H9 (cell line): ENCODE measurements at regions not wholly inside any gene's neighbourhood (a gene's known extent, or its start where the extent isn't known, plus 50 kb on each side); places are given as distances from the start of the nearest gene placed in this dataset.

Experiments
- DNase-seq: peaks from one replicate; pipeline ENCODE4 v3.0.0-alpha.2; 2017
- H2AFZ ChIP-seq: one replicate; pipeline ENCODE4 v1.6.1; 2013; ENCODE audit warnings: mild to moderate bottlenecking, low read length, control low read depth, moderate library complexity
- H2AK5ac ChIP-seq: 2 replicates; pipeline ENCODE4 v1.6.1; 2013; ENCODE audit warnings: low read length, control low read depth, mixed read lengths; ENCODE audit not compliant: insufficient read length
- H2BK120ac ChIP-seq: one replicate; pipeline ENCODE4 v1.6.1; 2013; ENCODE audit warnings: low read depth, mild to moderate bottlenecking, low read length, control low read depth, inconsistent platforms; ENCODE audit not compliant: poor library complexity, severe bottlenecking
- H2BK12ac ChIP-seq: 2 replicates; pipeline ENCODE4 v1.6.1; 2013; ENCODE audit warnings: low read length, control low read depth, mixed read lengths, low read depth; ENCODE audit not compliant: insufficient read length
- H2BK15ac ChIP-seq: 2 replicates; pipeline ENCODE4 v1.6.1; 2013; ENCODE audit warnings: low read depth, low read length, control low read depth
- H2BK20ac ChIP-seq: one replicate; pipeline ENCODE4 v1.6.1; 2013; ENCODE audit warnings: low read depth, mild to moderate bottlenecking, low read length, control low read depth, inconsistent platforms; ENCODE audit not compliant: poor library complexity, severe bottlenecking
- H2BK5ac ChIP-seq: 2 replicates; pipeline ENCODE4 v1.6.1; 2013; ENCODE audit warnings: low read length, control low read depth, mixed read lengths; ENCODE audit not compliant: insufficient read length
- H3K14ac ChIP-seq: 2 replicates; pipeline ENCODE4 v1.6.1; 2013; ENCODE audit warnings: low read length, control low read depth; ENCODE audit not compliant: insufficient read depth
- H3K18ac ChIP-seq: 2 replicates; pipeline ENCODE4 v1.6.1; 2013; ENCODE audit warnings: low read depth, mild to moderate bottlenecking, mixed read lengths, low read length, control low read depth; ENCODE audit not compliant: insufficient read length
- H3K23ac ChIP-seq: 2 replicates; pipeline ENCODE4 v1.6.1; 2013; ENCODE audit warnings: low read length, control low read depth, mixed read lengths, low read depth; ENCODE audit not compliant: insufficient read length
- H3K23me2 ChIP-seq: 2 replicates; pipeline ENCODE4 v1.6.1; 2013; ENCODE audit warnings: low read depth, mild to moderate bottlenecking, mixed read lengths, low read length, control low read depth; ENCODE audit not compliant: insufficient read length, poor library complexity, severe bottlenecking
- H3K27ac ChIP-seq: 2 replicates; pipeline ENCODE4 v1.5.1; 2013; ENCODE audit warnings: low read length, control low read depth, mixed read lengths, low read depth; ENCODE audit not compliant: insufficient read length
- H3K27me3 ChIP-seq: 2 replicates; pipeline ENCODE4 v1.6.1; 2013; ENCODE audit warnings: low read length, control low read depth, inconsistent platforms; ENCODE audit not compliant: insufficient read depth
- H3K4ac ChIP-seq: 2 replicates; pipeline ENCODE4 v1.6.1; 2013; ENCODE audit warnings: low read depth, mild to moderate bottlenecking, control low read depth, inconsistent platforms, low read length, moderate library complexity
- H3K4me1 ChIP-seq: 2 replicates; pipeline ENCODE4 v1.6.1; 2013; ENCODE audit warnings: low read length, control low read depth, inconsistent platforms; ENCODE audit not compliant: insufficient read depth
- H3K4me2 ChIP-seq: 2 replicates; pipeline ENCODE4 v1.6.1; 2013; ENCODE audit warnings: low read length, control low read depth, mixed read lengths; ENCODE audit not compliant: insufficient read length, insufficient read depth
- H3K56ac ChIP-seq: 2 replicates; pipeline ENCODE4 v1.6.1; 2013; ENCODE audit warnings: low read depth, mild to moderate bottlenecking, mixed read lengths, low read length, control low read depth; ENCODE audit not compliant: insufficient read length
- H3K79me1 ChIP-seq: 2 replicates; pipeline ENCODE4 v1.6.1; 2013; ENCODE audit warnings: low read depth, mild to moderate bottlenecking, moderate library complexity, low read length, control low read depth, inconsistent platforms; ENCODE audit not compliant: insufficient read depth, poor library complexity, severe bottlenecking
- H3K79me2 ChIP-seq: 2 replicates; pipeline ENCODE4 v1.6.1; 2013; ENCODE audit warnings: low read length, control low read depth, inconsistent platforms; ENCODE audit not compliant: insufficient read depth
- H3K9ac ChIP-seq: 2 replicates; pipeline ENCODE4 v1.6.1; 2013; ENCODE audit warnings: low read length, control low read depth, mixed read lengths; ENCODE audit not compliant: insufficient read length; ENCODE audit errors: extremely low read depth
- H3K9me3 ChIP-seq: one replicate; pipeline ENCODE4 v1.6.1; 2013; ENCODE audit warnings: low read depth, low read length, inconsistent platforms; ENCODE audit not compliant: control insufficient read depth
- H3T11ph ChIP-seq: one replicate; pipeline ENCODE4 v1.6.1; 2013; ENCODE audit warnings: mild to moderate bottlenecking, low read length, control low read depth, inconsistent platforms
- H4K20me1 ChIP-seq: one replicate; pipeline ENCODE4 v1.6.1; 2013; ENCODE audit not compliant: control insufficient read depth, insufficient read length, insufficient read depth
- H4K5ac ChIP-seq: 2 replicates; pipeline ENCODE4 v1.6.1; 2013; ENCODE audit warnings: low read depth, mild to moderate bottlenecking, mixed read lengths, low read length, control low read depth; ENCODE audit not compliant: insufficient read length
- H4K8ac ChIP-seq: replicated peaks from 2 replicates; pipeline ENCODE4 v1.6.1; 2013; ENCODE audit warnings: low read length, control low read depth, mixed read lengths, low read depth; ENCODE audit not compliant: insufficient read length
- H4K91ac ChIP-seq: 2 replicates; pipeline ENCODE4 v1.6.1; 2013; ENCODE audit warnings: low read depth, mild to moderate bottlenecking, moderate library complexity, mixed read lengths, low read length, control low read depth; ENCODE audit not compliant: insufficient read length
- H3K27ac Mint-ChIP-seq, 3 experiments: 2 replicates in 2 of 3; 3 replicates in 1 of 3; pipeline ENCODE4 v1.8.0; 2020 to 2021; ENCODE audit warnings: mixed read lengths in 3 of 3, mild to moderate bottlenecking in 1 of 3, moderate library complexity in 1 of 3
- H3K27me3 Mint-ChIP-seq: 2 replicates; pipeline ENCODE4 v1.8.0; 2021; ENCODE audit warnings: low read depth, mild to moderate bottlenecking, moderate library complexity, mixed read lengths
- H3K36me3 Mint-ChIP-seq, 3 experiments: 2 replicates in 2 of 3; 3 replicates in 1 of 3; pipeline ENCODE4 v1.8.0; 2020 to 2021; ENCODE audit warnings: low read depth in 3 of 3, mixed read lengths in 3 of 3; ENCODE audit not compliant: insufficient read depth in 1 of 3
- H3K4me1 Mint-ChIP-seq, 2 experiments: 2 replicates each; pipeline ENCODE4 v1.8.0; 2020; ENCODE audit warnings: mixed read lengths in 2 of 2
- H3K4me3 Mint-ChIP-seq, 2 experiments: 2 replicates in 1 of 2; 3 replicates in 1 of 2; pipeline ENCODE4 v1.8.0; 2020 to 2021; ENCODE audit warnings: mild to moderate bottlenecking in 2 of 2, mixed read lengths in 2 of 2, moderate library complexity in 1 of 2
- H3K9me3 Mint-ChIP-seq, 2 experiments: 2 replicates in 1 of 2; 3 replicates in 1 of 2; pipeline ENCODE4 v1.8.0; 2020; ENCODE audit warnings: mild to moderate bottlenecking in 2 of 2, mixed read lengths in 2 of 2, moderate library complexity in 1 of 2
- CTCF ChIP-seq: fragments of 200-600 bp; sonication (generic); conservative IDR thresholded peaks from 3 replicates; pipeline ENCODE4 v1.8.0; 2021; ENCODE audit warnings: antibody characterized with exemption, mild to moderate bottlenecking
- WGBS: extraction: QIAGEN DNeasy Blood & Tissue Kit; methylation state at CpG from one replicate; pipeline ENCODE4 v1.1.7; 2013; ENCODE audit warnings: missing lambda C conversion rate, low lambda C conversion rate, mixed read lengths; ENCODE audit not compliant: insufficient read length; ENCODE audit errors: extremely low coverage; 5-methylcytosine and 5-hydroxymethylcytosine counted together

- no peak for TF ChIP-seq CTCF
- no peaks in the 10 kb centered on the region for H3K9me3 ChIP-seq
- no peaks in the 10 kb centered on the region; the same call in 1 of the 2 replicates for H3K27me3 ChIP-seq
- no peak overlapping the region for H2AK5ac ChIP-seq
- Mint-ChIP-seq H3K27ac (no peak overlapping the region), H3K27me3 (no peaks in the 10 kb centered on the region; the same call in 1 of the 2 replicates), H3K36me3 (peaks cover 0 to 22% (median 0%) of the 10 kb centered on the region in 3 experiments; a peak in 4 of 7 replicates), H3K4me3 (no peak overlapping the region), H3K4me1 (peaks cover under 1 to 1% of the 10 kb centered on the region in 2 experiments; a peak in 2 of 4 replicates), H3K9me3 (peaks cover 16 to 17% of the 10 kb centered on the region in 2 experiments)
- H3K79me2 ChIP-seq: no peaks in the 10 kb centered on the region
- H3K56ac ChIP-seq: no peak overlapping the region
- H2BK5ac ChIP-seq: no peak overlapping the region
- no peaks in the 10 kb centered on the region for H3K79me1 ChIP-seq
- H3K23me2 ChIP-seq: no peaks in the 10 kb centered on the region
- no peak overlapping the region for H4K5ac ChIP-seq
- no peak overlapping the region for H3K4me2 ChIP-seq
- no peak overlapping the region for H2BK15ac ChIP-seq
- H3K27ac ChIP-seq: no peak overlapping the region
- no peak overlapping the region for H4K8ac ChIP-seq
- H3K9ac ChIP-seq: no peak overlapping the region
- H2BK12ac ChIP-seq: no peak overlapping the region
- H3K4ac ChIP-seq: no peak overlapping the region
- no peak overlapping the region for H2BK20ac ChIP-seq
- no peak overlapping the region for H4K91ac ChIP-seq
- WGBS: no CpG with 5 or more reads among the region's 1 CpG
- H3K14ac ChIP-seq: no peak overlapping the region
- no peaks in the 10 kb centered on the region for H3K4me1 ChIP-seq
- H2AFZ ChIP-seq: no peak overlapping the region
- H2BK120ac ChIP-seq: no peak overlapping the region
- no peak for DNase-seq
- H3T11ph ChIP-seq: no peak overlapping the region
- no peak overlapping the region for H3K23ac ChIP-seq
- no peak overlapping the region for H3K18ac ChIP-seq
- no peaks in the 10 kb centered on the region for H4K20me1 ChIP-seq
Observed at GRCh38 chr17:14693382-14693781, 392.5 kb downstream of the HS3ST3B1 start.
